Epidermal melanocyte (primary cell): ENCODE measurements at regions not wholly inside any gene's neighbourhood (a gene's known extent, or its start where the extent isn't known, plus 50 kb on each side); places are given as distances from the start of the nearest gene placed in this dataset.

Experiments
- DNase-seq: peaks from one replicate; pipeline ENCODE4 v3.0.0; 2011; ENCODE audit warnings: low spot score; ENCODE audit not compliant: insufficient read length

DNA sequence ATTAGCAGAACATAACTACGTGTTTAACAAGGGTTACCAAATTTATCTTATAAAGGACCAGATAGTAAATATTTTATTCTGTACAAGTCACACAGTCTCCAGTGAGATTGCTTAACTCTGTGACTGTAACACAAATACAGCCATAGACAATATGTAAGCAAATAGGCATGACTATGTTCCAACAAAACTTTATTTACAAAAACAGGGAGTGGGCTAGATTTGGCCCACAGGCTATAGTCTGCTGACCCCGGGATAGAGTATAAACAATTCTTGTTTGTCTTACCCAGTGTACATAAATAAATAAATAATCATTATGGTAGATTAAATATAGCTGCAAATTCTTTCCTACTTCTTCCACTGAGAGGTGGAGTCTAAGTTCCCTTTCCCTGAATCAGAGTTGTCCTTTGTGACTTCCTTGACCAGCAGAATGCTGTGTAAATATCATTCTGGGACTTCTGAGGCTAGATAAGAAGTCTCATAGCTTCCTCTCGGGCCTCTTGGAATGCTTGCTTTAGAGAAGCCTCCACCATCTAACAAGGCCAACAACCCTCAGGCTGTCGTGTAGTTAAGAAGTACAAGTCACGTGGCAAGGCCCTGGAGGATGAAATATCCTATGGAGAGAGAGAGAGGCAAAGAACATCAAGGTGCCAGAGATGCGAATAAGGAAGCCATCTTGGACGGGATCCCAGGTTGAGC, 59.1 kb upstream of the TMEM244 start:
- no peak for DNase-seq

DNA sequence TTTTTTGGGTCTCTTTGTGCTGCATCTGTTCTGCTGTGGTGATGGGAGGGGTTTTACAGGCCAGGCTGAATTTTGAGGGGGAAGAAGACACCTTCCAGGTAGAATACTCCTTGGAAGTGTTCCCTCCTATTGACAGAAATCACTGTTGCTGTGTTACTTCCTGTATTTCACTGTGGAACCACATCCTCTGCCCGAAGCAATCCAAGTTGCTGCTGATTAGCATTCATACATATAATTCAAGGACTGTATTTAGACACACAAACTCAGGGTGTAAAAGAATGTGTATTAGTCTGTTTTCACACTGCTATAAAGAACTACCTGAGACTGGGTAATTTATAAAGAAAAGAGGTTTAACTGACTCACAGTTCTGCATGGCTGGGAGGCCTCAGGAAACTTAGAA, 50.6 kb upstream of the TMEM244 start:
- no peak for DNase-seq
